Superior temporal gyrus (tissue), 1 donor: ENCODE measurements at regions not wholly inside any gene's neighbourhood (a gene's known extent, or its start where the extent isn't known, plus 50 kb on each side); places are given as distances from the start of the nearest gene placed in this dataset.
"Not testable (repeated sequence)": the region's sequence is repeated elsewhere in the genome, so short reads cannot be mapped to it uniquely, and the experiment has no call there.

Experiments
- DNase-seq: peaks from one replicate; pipeline ENCODE4 v3.0.0-alpha.2; 2016; ENCODE audit errors: extremely low spot score

DNA sequence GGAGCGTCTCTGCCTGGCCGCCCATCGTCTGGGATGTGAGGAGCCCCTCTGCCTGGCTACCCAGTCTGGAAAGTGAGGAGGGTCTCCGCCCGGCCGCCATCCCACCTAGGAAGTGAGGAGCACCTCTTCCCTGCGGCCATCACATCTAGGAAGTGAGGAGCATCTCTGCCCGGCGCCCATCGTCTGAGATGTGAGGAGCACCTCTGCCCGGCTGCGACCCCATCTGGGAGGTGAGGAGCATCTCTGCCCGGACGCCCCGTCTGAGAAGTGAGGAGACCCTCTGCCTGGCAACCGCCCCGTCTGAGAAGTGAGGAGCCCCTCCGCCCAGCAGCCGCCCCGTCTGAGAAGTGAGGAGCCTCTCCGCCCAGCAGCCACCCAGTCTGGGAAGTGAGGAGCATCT, 84.5 kb downstream of the IDS start:
- not testable (repeated sequence) for DNase-seq

DNA sequence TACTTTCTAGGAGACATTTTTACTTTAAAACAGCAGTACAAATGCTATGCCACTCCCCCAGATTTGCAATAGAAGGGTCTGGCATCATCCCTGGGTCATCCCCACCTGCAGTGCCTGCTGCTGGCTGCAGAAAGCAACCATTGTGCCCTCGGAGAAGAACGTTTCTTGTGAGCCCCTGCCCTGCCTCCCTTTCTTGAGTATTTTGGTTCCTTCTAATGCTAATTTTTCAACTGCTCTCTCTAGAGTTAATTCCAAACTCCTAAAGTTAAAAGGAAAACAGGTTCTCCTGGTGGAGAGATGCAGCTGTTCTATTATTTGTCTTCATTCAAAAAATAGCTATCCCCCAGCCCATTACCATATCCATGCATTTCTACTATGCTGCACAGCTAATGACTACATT, 107.1 kb downstream of the IDS start:
- DNase-seq: no peak

DNA sequence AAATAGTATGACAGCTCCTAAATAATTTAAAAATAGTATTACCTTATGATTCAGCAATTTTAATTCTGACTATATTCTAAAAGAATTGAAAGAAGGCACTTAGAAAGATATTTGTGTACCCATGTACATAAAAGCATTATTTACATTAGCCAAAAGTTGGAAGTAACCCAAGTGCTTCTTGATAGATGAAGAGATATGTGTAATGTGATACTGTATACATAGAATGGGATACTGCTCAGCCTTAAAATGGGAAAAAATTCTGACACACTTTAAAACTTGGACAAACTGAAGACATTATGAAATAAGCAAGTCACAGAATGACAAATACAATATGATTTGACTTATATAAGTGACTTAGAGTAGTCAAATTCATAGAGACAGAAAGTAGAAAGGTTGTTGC, 112.2 kb downstream of the IDS start:
- DNase-seq: no peak

DNA sequence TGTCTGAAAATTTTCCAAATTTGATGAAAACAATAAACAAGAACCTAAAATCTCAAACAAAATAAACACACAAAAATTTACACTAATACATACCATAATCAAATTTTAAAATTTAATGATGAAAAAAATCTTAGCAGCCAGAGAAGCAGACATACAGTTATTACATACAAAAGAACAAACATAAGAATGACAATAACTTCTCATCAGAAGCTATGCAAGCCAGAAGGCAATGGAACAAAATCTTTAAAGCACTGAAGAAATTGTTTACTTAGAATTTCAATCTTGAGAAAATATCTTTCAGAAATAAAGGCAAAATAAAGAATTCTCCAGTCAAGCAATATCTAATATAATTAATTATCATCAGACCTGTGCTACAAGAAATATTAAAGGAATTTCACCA, 121.3 kb downstream of the IDS start:
- DNase-seq: no peak

DNA sequence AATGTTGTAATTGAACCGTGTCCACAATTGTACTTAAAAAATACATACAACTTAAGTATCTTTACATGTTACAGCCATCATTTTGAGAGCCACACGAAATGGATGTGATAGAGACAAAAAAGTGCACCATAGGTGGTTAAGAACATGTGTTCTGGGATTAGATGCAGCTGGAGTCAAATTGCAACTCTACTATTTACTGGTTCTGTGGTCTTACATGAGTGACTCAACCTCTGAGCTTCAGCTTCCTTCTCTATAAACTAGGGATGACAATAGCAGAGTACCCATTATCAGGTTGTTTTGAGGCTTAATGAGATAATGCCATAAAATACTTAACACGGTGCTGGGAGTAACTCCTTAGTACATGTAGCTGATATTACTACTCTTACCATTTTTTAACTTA, 130.4 kb downstream of the IDS start:
- DNase-seq: no peak

DNA sequence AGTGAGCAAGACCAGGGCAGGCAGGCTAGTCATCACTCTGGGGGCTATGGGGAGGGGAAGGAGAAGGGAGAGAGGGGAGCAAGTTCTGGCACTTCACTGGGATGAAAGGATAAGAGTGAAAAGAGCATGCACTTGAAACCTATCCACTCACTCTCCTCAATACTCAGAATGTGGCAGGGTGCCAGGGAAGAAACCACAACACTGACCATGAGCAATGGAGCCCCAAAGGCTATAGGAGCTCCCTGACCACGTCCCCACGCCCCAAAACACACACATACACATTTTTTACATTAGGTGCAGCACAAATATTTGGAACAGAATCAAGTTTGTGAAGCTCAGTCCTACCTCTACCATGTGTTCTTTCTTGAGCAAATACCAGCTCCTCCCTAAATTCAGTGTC, 132.2 kb downstream of the IDS start:
- no peak for DNase-seq

DNA sequence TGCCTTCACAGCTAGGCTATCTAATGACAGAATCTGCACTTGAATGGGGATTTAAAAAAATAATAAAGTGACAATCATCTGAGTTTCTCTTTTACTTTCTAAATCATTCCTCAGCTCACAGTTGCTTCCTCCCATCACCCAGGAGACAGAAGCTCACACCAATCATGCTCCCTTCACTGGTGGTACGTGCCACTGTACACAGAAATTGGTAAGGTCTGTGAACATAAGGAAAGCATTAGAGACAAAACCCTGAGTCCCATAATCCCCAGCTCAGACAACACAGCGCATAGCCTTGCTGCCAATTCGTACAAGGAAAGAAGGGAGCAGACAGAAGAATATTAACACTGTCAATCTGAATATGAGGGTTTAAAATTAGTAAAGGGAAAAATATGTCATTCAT, 133.1 kb downstream of the IDS start:
- no peak for DNase-seq

DNA sequence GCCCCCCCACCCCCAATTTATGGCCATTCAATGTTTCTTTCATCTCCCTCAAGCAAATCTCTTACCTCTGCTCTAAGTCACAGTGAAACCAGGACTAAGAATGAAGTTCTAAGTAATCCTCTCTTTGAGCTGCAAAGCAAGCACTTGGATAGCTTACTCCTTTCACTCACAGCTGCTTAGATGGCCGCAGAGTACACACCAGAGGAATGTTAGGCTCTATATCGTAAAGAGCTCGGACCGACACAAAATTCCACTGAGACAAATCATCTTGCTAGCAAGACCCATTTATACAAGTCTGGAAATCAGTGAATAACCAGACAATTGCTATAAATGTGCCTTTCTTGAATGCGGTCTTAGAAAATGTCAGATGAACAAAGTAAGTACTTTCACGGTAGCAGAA, 135.0 kb downstream of the IDS start:
- no peak for DNase-seq

DNA sequence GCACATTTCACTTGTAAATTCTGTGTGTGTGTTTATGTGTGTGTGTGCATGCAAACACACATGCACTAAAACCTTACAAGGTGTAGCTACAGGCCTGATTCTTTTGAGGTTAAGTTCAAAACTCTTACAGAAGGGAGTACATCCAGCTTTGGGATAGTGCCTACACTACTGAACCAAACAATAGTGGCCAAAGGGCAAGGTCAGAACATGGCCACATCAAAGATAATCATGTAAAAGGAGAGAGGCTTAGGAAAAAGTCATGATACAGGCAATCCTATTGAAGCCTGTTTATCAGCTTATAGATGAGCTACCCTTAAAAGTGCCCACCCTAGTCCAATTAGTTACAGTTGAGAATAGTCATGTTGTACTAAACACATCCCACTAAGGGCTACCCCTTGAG, 139.6 kb downstream of the IDS start:
- DNase-seq: no peak

DNA sequence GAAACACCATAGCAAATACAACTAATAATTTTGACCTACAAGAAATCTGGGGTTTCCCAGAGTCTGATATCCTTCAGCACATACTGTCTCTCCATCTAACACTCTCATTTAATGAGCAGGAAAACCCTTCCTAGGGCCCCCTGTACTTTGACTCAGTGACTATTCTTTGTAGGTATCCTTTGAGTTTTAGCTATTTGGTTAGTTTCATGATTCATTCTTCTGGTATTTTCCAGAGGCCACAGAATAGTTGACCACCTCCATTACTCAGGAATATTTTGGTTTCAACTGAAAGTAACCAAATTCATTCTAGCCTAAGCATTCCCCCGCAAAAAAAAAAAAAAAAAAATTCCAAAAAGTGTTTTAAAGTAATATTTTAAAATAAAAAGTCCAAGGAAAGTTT, 140.0 kb downstream of the IDS start:
- no peak for DNase-seq

DNA sequence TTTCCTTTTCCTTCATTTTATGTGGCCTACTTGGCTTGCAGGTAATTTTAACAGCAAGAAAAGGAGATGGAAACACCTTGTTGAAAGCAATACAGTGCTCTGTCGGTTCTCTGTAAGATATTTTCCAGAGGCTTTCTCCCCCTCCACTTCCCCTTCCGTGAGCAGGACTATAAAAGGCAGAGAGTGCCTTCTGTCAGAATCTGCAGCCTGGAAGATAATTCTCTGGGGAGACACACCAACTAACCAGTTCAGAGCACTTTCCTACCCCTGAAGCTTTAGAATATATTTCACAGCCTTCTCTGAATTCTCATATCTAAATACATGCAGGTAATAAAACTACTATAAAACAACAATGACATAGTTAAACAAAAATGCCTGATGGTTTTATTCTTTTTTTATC, 141.1 kb downstream of the IDS start:
- DNase-seq: no peak

DNA sequence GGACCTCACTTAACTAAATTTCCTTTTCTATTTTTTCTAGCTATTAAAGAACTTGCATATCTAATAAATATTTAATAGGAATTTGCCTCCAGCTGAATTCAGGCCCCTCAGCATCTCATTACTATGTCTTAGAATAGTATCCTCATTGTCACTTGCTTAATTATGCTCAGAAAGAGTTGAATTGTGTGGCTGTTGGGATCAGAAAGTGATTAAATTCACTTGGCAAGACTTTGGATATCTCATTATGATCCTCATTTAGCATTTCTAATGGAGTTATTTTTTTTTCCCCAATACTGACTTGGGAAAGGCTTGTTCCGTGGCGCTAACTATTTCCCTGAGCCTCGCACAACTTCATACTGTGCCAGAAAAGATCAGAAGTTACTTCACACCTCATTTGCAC, 158.8 kb downstream of the IDS start:
- no peak for DNase-seq

DNA sequence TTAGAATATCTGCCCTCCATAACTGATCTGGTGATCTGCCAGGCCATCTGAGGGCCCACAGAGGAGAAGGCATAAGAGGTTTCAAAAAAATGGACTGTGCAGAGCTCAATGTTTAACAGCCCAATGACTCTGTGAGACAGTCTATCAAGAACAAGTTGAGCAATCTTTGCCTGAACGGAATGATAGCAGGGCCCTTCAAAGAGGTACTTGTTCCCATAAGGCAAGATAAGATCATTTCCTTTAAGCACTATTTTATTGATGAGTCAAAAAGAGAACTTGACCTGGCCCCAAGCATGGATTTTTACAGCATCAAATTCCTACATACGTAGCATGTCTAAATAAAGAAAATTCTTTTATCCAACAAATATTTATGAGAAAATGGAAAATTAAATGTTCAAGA, 182.8 kb downstream of the IDS start:
- no peak for DNase-seq

DNA sequence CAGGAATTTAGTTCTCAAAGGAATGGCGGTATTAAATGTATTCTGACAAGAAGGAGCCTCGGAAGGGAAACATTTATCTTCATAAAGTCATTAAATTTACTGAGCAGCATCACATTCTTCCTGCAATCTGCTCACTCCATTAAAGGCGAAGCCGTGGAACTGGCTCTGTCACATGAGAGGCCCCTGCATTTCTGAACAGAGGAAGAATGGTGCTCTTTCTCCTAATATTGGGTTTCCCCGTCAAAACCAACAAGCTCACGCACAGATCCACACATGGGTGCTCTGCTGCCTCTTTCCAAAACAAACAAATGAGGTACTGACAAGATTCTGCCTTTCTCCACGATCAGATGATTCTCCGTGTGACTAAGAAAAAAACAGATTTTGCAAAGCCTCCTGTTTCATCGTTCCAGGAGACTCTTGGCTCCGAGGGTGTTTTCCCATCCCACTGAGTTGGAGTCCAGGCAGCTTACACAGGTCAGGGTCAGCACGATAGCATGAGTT, 191.2 kb downstream of the IDS start:
- DNase-seq: peak; percentile 6

DNA sequence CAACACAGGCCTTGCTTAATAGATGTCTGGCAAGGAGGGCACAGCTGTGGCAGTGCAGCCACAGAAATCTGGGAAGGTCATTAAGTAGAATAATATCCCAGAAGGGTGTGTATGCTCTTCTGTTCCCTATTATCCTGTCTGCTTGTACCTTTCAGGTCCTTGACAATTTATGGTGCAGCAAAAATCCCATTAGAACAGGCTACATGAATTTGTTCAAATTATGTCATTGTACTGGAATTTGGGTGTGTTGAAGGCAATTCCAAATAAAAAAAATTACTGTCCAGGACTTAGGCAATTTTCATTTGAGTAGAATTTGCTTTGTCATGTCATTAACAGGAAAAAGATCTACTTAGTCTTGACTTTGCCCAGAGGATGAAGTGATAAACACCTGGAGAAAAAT, 192.1 kb downstream of the IDS start:
- DNase-seq: no peak

DNA sequence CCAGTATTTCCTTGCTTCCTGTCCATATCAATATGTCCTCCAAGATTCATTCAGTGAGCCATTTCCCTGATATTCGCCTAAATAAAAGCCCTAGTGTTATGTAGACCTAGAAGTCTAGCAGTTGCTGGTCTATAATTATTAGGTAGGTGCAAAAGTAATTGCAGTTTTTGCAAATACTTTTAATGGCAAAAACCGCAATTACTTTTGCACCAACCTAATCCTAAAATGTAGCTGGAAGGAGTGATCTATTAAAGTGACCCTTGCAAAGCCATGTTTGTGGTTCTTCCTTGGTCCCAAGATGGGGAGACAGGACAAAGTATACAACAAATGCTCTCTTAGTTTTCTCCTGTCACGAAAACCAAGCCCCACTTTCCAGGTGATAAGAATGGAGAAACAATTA, 193.0 kb downstream of the IDS start:
- no peak for DNase-seq

DNA sequence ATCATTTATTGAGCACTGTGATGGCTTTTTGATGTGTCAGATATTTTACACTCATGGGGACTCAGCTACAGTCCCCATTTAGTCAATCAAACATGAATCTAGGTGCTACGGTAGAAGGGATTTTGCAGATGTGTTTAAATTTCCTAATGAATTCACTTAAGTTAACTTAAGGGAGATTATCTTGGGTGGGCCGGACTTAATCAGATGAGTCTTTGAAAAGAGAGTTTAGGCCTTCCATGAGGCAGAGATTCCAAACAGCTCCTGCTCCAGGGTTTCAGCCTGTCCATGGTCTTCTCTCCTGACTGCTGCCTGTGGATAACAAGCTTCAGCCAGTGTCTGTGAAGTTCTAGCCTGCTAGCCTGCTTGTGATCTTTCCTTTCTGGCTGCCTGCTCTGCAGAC, 202.4 kb downstream of the IDS start:
- DNase-seq: no peak

DNA sequence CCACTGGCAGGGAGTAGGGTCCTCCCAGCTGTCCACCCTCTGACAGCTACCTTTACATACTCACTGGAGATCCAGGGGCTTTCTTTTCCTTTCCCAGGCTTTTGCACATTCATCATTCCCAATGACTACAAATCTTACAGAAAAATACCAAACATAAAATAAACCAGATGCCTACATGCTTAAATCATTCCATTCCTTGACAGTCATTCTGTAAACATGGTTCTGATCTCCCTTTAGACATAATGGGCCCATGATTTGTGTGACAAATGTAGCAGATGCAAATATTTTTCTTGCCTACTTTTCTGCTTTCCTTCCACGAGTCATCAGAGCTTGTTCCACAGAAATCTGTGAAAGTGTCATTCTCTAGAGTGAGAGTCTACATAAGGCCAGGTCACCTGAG, 207.0 kb downstream of the IDS start:
- DNase-seq: no peak

DNA sequence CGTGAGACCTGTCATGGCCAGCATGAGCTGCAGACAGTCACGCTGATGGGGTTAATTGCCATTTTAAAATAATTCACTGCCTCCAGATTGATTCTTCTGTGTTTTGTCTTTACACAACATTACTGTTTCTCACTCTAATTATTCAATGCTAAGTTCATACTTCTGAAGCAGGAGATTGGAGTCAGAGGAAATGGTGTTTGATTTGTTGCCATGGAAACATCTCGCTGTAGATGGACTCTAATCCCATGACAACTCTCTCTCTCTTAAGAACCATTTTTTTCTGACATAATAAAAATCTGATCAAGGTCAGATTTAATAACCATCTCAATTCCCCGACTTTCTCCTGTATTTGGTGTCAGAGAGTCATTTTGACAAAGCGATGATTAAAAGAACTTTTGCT, 209.0 kb downstream of the IDS start:
- DNase-seq: no peak

DNA sequence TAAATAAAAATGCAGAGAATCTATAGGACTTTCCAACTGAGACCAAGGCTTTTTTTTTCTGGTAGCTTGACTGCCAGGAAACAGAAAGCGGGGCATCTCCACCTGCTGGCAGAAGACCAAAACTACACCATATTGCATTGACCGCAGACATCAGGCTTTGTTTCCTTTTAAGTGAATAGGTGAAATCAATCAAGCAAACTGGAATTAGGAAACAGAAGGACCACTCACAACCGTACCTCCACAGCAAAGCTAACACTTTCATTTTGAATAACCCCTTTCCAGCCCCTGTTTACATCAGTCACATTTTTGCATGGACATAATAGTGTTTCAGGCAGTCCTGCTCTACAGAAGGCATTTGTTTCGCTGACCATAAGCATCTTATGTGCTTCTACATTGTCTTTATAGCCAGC, 218.2 kb downstream of the IDS start:
- peak; percentile 53 for DNase-seq

DNA sequence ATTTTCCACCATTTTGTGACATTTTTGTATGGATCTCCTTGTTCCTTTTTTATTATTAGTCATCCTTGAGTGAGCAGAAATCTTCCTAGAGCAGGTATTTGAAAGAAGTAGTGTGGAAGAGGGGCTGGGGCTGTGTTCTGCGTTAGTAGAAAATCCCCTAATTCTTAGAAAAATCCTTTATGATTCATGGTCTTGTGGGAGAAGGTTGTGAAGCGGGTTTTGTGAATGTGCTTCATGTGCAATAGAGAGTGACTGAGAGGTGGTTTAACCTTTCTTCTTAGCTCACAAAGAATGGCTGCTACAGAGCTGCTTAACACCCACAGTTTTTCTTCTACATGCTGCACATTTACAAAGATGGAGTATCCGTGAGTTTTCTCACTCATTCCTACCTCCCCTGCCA, 220.5 kb downstream of the IDS start:
- DNase-seq: no peak

DNA sequence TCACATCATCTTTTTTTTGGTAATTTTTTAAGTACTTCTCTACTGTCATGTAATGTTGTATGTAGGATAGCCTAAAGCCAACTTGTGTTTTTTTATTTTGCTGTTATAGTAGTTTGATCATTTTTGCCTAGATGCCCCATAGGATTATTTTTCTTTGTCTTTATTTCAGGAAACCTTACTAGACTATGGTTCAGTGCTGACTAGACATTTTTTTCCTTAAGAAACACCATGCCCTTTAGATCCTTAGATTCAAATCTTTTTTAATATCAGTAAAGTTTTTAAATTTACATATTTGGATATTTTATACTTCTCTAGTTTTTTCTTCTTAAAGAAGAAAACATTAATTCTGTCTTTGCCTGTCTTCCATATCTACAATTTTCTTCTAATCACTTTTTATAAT, 221.3 kb downstream of the IDS start:
- DNase-seq: no peak

DNA sequence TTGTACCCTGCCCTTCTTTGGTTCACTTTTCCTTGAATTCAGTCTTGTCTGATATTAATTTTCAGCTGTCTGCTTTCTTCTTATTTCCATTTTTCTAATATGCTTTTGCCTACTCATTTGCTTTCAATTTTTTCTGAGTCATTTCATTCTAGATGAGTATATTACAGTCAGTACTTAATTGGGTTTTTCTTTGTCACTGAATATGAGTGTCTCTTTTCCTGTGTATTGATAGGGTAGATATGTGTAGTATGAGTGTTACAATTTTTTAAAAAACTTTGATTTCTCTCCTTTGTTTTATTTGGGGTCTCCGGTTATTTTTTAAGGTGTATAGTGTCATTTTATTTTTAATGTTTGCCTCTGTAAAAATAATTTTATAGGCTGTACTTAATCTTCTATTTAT, 222.2 kb downstream of the IDS start:
- no peak for DNase-seq

DNA sequence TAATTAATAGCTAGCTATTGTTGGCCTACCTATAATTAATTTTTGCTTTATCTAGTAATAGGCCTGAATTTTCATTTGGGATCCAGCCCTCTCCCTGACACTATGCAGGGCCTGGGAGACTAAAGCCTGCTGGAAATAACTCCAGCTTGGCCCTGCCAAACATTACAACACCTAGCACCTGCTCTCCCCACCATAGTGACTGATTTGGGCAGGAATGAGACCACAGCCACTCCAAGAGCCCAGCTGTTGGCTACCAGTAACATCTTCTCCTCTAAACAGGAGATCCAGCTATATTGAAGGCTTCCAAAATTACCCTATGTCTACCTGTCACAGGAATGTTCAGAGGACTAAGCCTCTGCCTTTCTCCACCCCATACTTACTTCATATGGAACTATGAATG, 225.1 kb downstream of the IDS start:
- DNase-seq: no peak

DNA sequence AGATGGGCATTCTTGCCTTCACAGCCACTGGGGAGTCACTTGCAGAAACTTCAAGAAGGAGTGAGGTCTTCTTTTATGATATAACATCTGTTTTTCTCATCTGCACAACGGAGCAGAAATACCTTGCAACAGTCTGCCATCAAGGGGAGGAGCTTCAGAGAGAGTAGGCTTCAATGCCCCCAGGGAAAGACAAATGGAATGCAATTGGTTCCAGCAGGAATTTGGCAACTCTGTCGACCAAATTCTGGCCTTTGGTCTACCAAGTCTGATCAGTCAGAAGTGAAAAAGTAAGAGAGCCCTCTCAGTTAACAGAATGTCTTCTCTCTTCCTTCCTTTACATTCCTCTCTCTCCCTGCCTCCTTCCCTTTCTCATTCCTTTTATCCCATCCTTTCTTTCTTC, 229.3 kb downstream of the IDS start:
- DNase-seq: no peak
